Astrocyte (in vitro differentiated cells and primary cell): ENCODE measurements at regions not wholly inside any gene's neighbourhood (a gene's known extent, or its start where the extent isn't known, plus 50 kb on each side); places are given as distances from the start of the nearest gene placed in this dataset.
"Not testable (repeated sequence)": the region's sequence is repeated elsewhere in the genome, so short reads cannot be mapped to it uniquely, and the experiment has no call there.

Source experiments
- DNase-seq: peaks from one replicate; pipeline ENCODE4 v3.0.0-alpha.2; 2010; ENCODE audit warnings: low read depth
- FAIRE-seq: peaks from 2 replicates; lab custom pipeline; 2011; peaks lifted over from hg19 to GRCh38; lab: Jason Lieb, UNC
- H2AFZ ChIP-seq: 2 replicates; pipeline ENCODE4 v1.6.0; 2012; ENCODE audit warnings: low read depth, low read length, inconsistent platforms
- H3K27ac ChIP-seq: 2 replicates; pipeline ENCODE4 v1.5.1; 2011; ENCODE audit warnings: low read depth, low read length, inconsistent platforms
- H3K27me3 ChIP-seq: 2 replicates; pipeline ENCODE4 v1.6.0; 2011; ENCODE audit warnings: low read length, inconsistent platforms; ENCODE audit not compliant: insufficient read depth
- H3K36me3 ChIP-seq: 2 replicates; pipeline ENCODE4 v1.5.1; 2011; ENCODE audit warnings: low read length, inconsistent platforms; ENCODE audit not compliant: insufficient read depth
- H3K4me1 ChIP-seq: 2 replicates; pipeline ENCODE4 v1.5.1; 2011; ENCODE audit warnings: low read length, inconsistent platforms; ENCODE audit not compliant: insufficient read depth
- H3K4me2 ChIP-seq: 2 replicates; pipeline ENCODE4 v1.6.0; 2012; ENCODE audit warnings: low read length, inconsistent platforms
- H3K4me3 ChIP-seq: 2 replicates; pipeline ENCODE4 v1.5.1; 2011; ENCODE audit warnings: low read depth, mild to moderate bottlenecking, low read length, inconsistent platforms; ENCODE audit not compliant: insufficient read depth
- H3K79me2 ChIP-seq: 2 replicates; pipeline ENCODE4 v1.6.0; 2012; ENCODE audit warnings: mild to moderate bottlenecking, low read length, inconsistent platforms; ENCODE audit not compliant: insufficient read depth
- H3K9ac ChIP-seq: 2 replicates; pipeline ENCODE4 v1.6.0; 2012; ENCODE audit warnings: mild to moderate bottlenecking, low read length, inconsistent platforms
- H3K9me3 ChIP-seq: 2 replicates; pipeline ENCODE4 v1.5.1; 2012; ENCODE audit warnings: low read depth, mild to moderate bottlenecking, low read length, inconsistent platforms; ENCODE audit not compliant: insufficient read depth
- H4K20me1 ChIP-seq: 2 replicates; pipeline ENCODE4 v1.6.0; 2012; ENCODE audit warnings: low read length, inconsistent platforms; ENCODE audit not compliant: insufficient read depth
- H3K27ac Mint-ChIP-seq: one replicate; pipeline ENCODE4 v1.8.0; 2021; ENCODE audit warnings: mild to moderate bottlenecking, mixed read lengths; ENCODE audit not compliant: unreplicated experiment
- H3K27me3 Mint-ChIP-seq: one replicate; pipeline ENCODE4 v1.8.0; 2021; ENCODE audit warnings: low read depth, mixed read lengths; ENCODE audit not compliant: unreplicated experiment
- H3K36me3 Mint-ChIP-seq: one replicate; pipeline ENCODE4 v1.8.0; 2021; ENCODE audit warnings: low read depth, mixed read lengths; ENCODE audit not compliant: unreplicated experiment
- H3K4me1 Mint-ChIP-seq: one replicate; pipeline ENCODE4 v1.8.0; 2021; ENCODE audit warnings: low read depth, mixed read lengths; ENCODE audit not compliant: unreplicated experiment
- H3K4me3 Mint-ChIP-seq: one replicate; pipeline ENCODE4 v1.8.0; 2021; ENCODE audit warnings: mild to moderate bottlenecking, moderate library complexity, mixed read lengths; ENCODE audit not compliant: unreplicated experiment
- H3K9me3 Mint-ChIP-seq: one replicate; pipeline ENCODE4 v1.8.0; 2021; ENCODE audit warnings: mild to moderate bottlenecking, mixed read lengths; ENCODE audit not compliant: unreplicated experiment
- EZH2 ChIP-seq: IDR thresholded peaks from 2 replicates; pipeline ENCODE4 v1.6.1; 2012; ENCODE audit warnings: mild to moderate bottlenecking, low read length, inconsistent platforms; ENCODE audit not compliant: insufficient read depth
- TF ChIP-seq, protein P1 (sequence below): IDR thresholded peaks from 2 replicates; pipeline ENCODE4 v1.5.1; 2011; ENCODE audit warnings: low read depth, mild to moderate bottlenecking, inconsistent platforms, low read length, moderate library complexity; ENCODE audit not compliant: insufficient read depth

DNA sequence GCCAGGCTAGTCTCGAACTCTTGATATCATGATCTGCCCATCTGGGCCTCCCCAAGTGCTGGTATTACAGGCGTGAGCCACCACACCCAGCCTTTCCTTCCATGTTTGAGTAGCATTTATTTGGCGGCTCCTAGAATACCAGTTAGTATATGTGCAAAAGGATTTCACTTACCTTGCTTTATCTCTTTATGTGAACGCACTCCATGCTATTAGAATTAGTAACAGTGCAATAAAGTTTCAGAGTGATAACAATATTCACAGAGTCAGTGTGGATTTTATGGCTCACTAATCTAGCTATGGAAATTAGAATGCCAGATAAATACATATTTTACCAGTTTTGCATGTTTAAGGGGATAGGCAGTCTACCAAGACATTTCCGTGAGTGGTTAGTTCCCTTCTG lies 74.4 kb upstream of the NIPBL start:
- Histone ChIP-seq H3K9me3 (no peaks in the 10 kb centered on the region), H3K27ac (no peak overlapping the region), H3K9ac (no peak overlapping the region), H4K20me1 (no peaks in the 10 kb centered on the region), H2AFZ (no peak overlapping the region), H3K4me2 (no peak overlapping the region), H3K4me3 (no peak overlapping the region), H3K36me3 (no peaks in the 10 kb centered on the region), H3K79me2 (no peaks in the 10 kb centered on the region), H3K27me3 (peaks cover 10% of the 10 kb centered on the region), H3K4me1 (no peaks in the 10 kb centered on the region)
- H3K27ac Mint-ChIP-seq: no peak overlapping the region
- no peaks in the 10 kb centered on the region for H3K36me3 Mint-ChIP-seq
- H3K4me1 Mint-ChIP-seq: no peaks in the 10 kb centered on the region
- no peak overlapping the region for H3K4me3 Mint-ChIP-seq
- FAIRE-seq: no peak
- peaks cover 9% of the 10 kb centered on the region for H3K27me3 Mint-ChIP-seq
- TF ChIP-seq EZH2: no peak
- TF ChIP-seq, protein P1, sequence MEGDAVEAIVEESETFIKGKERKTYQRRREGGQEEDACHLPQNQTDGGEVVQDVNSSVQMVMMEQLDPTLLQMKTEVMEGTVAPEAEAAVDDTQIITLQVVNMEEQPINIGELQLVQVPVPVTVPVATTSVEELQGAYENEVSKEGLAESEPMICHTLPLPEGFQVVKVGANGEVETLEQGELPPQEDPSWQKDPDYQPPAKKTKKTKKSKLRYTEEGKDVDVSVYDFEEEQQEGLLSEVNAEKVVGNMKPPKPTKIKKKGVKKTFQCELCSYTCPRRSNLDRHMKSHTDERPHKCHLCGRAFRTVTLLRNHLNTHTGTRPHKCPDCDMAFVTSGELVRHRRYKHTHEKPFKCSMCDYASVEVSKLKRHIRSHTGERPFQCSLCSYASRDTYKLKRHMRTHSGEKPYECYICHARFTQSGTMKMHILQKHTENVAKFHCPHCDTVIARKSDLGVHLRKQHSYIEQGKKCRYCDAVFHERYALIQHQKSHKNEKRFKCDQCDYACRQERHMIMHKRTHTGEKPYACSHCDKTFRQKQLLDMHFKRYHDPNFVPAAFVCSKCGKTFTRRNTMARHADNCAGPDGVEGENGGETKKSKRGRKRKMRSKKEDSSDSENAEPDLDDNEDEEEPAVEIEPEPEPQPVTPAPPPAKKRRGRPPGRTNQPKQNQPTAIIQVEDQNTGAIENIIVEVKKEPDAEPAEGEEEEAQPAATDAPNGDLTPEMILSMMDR: no peak
- no peaks in the 10 kb centered on the region for H3K9me3 Mint-ChIP-seq
- no peak for DNase-seq

DNA sequence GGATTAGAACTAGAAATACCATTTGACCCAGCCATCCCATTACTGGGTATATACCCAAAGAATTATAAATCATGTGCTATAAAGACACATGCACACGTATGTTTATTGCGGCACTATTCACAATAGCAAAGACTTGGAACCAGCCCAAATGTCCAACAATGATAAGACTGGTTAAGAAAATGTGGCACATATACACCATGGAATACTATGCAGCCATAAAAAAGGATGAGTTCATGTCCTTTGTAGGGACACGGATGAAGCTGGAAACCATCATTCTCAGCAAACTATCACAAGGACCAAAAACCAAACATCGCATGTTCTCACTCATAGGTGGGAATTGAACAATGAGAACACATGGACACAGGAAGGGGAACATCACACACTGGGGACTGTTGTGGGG lies 63.3 kb upstream of the NIPBL start:
- not testable (repeated sequence) for FAIRE-seq, H3K9ac ChIP-seq, DNase-seq, H3K4me1 Mint-ChIP-seq, H3K27me3 Mint-ChIP-seq, H3K27ac ChIP-seq, H3K36me3 Mint-ChIP-seq, H3K27ac Mint-ChIP-seq, H2AFZ ChIP-seq, H3K4me3 ChIP-seq, H3K27me3 ChIP-seq, H3K79me2 ChIP-seq, H3K36me3 ChIP-seq, H3K9me3 ChIP-seq, H3K4me2 ChIP-seq, H3K9me3 Mint-ChIP-seq, H3K4me3 Mint-ChIP-seq, H4K20me1 ChIP-seq, H3K4me1 ChIP-seq

DNA sequence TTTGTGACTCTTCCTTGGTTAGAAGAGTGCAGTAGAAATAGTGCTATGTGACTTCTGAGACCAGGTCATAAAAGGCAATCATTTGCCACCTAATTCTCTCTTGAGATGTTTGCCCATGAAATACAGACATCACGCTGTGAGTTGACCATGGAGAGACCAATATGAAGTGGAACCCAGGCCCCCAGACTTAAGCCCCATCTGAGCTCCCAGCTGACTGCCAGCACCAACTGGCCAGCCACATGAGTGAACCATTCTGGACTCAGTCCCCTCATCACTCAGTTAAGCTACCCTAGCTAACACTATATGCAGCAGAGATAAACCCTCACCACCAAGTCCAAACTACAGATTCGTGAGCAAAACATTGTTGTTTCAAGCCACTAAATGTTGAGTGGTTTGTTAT lies 60.7 kb upstream of the NIPBL start:
- H3K27me3 ChIP-seq: no peaks in the 10 kb centered on the region
- FAIRE-seq (no peak), DNase-seq (no peak)
- Mint-ChIP-seq H3K36me3 (no peaks in the 10 kb centered on the region), H3K27ac (no peak overlapping the region), H3K9me3 (peaks cover 2% of the 10 kb centered on the region), H3K4me1 (no peaks in the 10 kb centered on the region), H3K27me3 (no peaks in the 10 kb centered on the region), H3K4me3 (no peak overlapping the region)
- H2AFZ ChIP-seq: no peak overlapping the region
- no peaks in the 10 kb centered on the region for H3K79me2 ChIP-seq
- H3K4me3 ChIP-seq: no peak overlapping the region
- no peaks in the 10 kb centered on the region for H3K4me1 ChIP-seq
- H3K27ac ChIP-seq: no peak overlapping the region
- TF ChIP-seq, protein P1: no peak
- TF ChIP-seq EZH2: no peak
- H4K20me1 ChIP-seq: no peaks in the 10 kb centered on the region
- no peaks in the 10 kb centered on the region for H3K9me3 ChIP-seq
- no peaks in the 10 kb centered on the region for H3K36me3 ChIP-seq
- no peak overlapping the region for H3K9ac ChIP-seq
- no peak overlapping the region for H3K4me2 ChIP-seq
